ENCODE measurements at regions not wholly inside any gene's neighbourhood (a gene's known extent, or its start where the extent isn't known, plus 50 kb on each side); places are given as distances from the start of the nearest gene placed in this dataset.

DNA sequence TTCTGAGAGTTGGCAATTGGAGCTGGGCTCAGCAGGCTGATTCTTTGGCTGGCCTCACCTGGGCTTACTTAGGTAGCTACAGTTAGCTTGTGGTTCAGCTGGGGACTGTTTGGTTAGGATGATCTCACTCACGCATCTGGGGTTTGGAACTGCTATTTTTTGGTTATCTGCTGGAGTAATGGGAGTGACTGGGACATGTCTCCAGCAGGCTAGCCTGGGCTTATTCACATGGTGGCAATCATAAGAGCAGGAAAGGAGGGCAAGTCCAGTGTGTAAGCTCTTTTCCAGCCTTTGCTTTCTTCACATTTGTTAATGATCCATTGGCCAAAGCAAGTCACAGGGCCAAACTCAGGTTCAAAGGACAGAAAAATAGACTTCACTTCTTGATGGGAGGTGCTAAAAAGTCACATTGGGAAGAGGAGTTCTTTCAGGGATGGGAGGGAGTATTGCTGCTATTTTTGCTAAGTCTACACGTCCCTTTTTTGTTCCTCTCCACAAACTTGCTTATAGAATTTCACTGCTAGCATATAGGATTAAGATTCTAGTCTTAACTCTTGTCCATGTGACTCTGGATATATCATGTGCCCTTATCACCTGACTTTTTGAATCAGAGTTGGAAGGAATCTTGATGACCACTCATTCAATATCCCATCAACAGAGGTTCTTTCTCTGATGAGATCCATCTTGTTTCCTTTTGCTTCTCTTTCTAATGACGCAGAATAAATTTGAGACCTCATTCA, 174.0 kb downstream of the ZFP36L2 start:
- Histone ChIP-seq H3K27ac (peak overlapping the region in 1 of 4 donors; percentile 25), H3K4me3 (no peak overlapping the region), H3K36me3 (no peaks in the 10 kb centered on the region), H3K4me1 (peaks cover 0 to 14% (median 0%) of the 10 kb centered on the region in 4 donors), H3K9me3 (no peaks in the 10 kb centered on the region), H3K27me3 (no peaks in the 10 kb centered on the region)
- TF ChIP-seq POLR2A (IDR thresholded peaks at IDR 0.05): no peak
- TF ChIP-seq POLR2AphosphoS5 (IDR thresholded peaks at IDR 0.05): no peak
- no peak for TF ChIP-seq EP300 (IDR thresholded peaks at IDR 0.05; ENCODE audit: low read depth)
- no peak for TF ChIP-seq CTCF (IDR thresholded peaks at IDR 0.05)
- WGBS, 2 donors (ENCODE audit: low coverage in 1 of 2): 84 to 87% methylated on average over 2 to 3 of the region's 3 CpGs
- intact Hi-C loops (cut with DNase I; ENCODE audit: low total_unique reads): no loop called here
- DNase-seq: no peak
- in situ Hi-C loops (cut with MboI; ENCODE audit: low pct_ligation_motif_present in 1 of 4, low pct_unique_long_range_greater_than_20kb in 1 of 4, low sequenced_read_pairs in 3 of 4): no loop called here

DNA sequence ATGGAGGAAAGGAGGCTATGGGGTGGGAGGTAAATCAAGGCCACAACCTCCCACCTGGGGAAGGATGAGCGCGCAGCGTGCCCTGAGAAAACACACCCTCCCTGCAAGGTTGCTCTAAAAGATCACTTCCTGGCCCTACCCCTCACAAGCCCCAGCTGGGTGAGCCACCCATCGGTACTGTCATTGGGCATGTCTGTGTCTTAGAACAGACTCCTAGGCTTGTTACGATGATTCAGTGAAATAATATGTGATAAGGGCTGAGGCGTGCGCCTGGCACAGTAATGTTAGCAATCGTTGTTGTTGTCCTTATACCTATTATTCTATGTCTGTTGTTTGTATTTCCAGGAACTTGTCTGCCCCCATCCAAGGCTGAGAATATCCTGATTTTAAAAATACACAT, 175.1 kb downstream of the ZFP36L2 start:
- H3K27me3 ChIP-seq: no peaks in the 10 kb centered on the region
- in situ Hi-C loops (cut with MboI; ENCODE audit: low pct_ligation_motif_present in 1 of 4, low pct_unique_long_range_greater_than_20kb in 1 of 4, low sequenced_read_pairs in 3 of 4): no loop called here
- TF ChIP-seq POLR2A (IDR thresholded peaks at IDR 0.05) (no peak), EP300 (IDR thresholded peaks at IDR 0.05; ENCODE audit: low read depth) (no peak), POLR2AphosphoS5 (IDR thresholded peaks at IDR 0.05) (peak in 1 of 3 donors; percentile 5), CTCF (IDR thresholded peaks at IDR 0.05) (no peak)
- H3K36me3 ChIP-seq: no peaks in the 10 kb centered on the region
- intact Hi-C loops (cut with DNase I; ENCODE audit: low total_unique reads): no loop called here
- 80% methylated on average over 8 of the region's 8 CpGs; no CpG with 5 or more reads in 1 of the 2 donors for WGBS, 2 donors (ENCODE audit: low coverage in 1 of 2)
- H3K9me3 ChIP-seq: no peaks in the 10 kb centered on the region
- DNase-seq: peak; percentile 48
- H3K4me3 ChIP-seq: no peak overlapping the region
- peaks cover 0 to 19% (median 1%) of the 10 kb centered on the region in 4 donors for H3K4me1 ChIP-seq
- H3K27ac ChIP-seq: peak overlapping the region in 1 of 4 donors; percentile 37

GRCh38 chr2:43050866-43051265, 175.5 kb downstream of the ZFP36L2 start:
- DNase-seq: no peak
- in situ Hi-C loops (cut with MboI; ENCODE audit: low pct_ligation_motif_present in 1 of 4, low pct_unique_long_range_greater_than_20kb in 1 of 4, low sequenced_read_pairs in 3 of 4): no loop called here
- 40 to 70% methylated on average over 2 to 5 of the region's 5 CpGs for WGBS, 2 donors (ENCODE audit: low coverage in 1 of 2)
- H3K27me3 ChIP-seq: no peaks in the 10 kb centered on the region
- no peak overlapping the region for H3K4me3 ChIP-seq
- intact Hi-C loops (cut with DNase I; ENCODE audit: low total_unique reads): no loop called here
- peaks cover 0 to 19% (median 4%) of the 10 kb centered on the region in 4 donors for H3K4me1 ChIP-seq
- H3K27ac ChIP-seq: peak overlapping the region in 1 of 4 donors; percentile 37
- no peaks in the 10 kb centered on the region for H3K9me3 ChIP-seq
- H3K36me3 ChIP-seq: no peaks in the 10 kb centered on the region
- TF ChIP-seq POLR2A (IDR thresholded peaks at IDR 0.05) (no peak), EP300 (IDR thresholded peaks at IDR 0.05; ENCODE audit: low read depth) (no peak), CTCF (IDR thresholded peaks at IDR 0.05) (no peak), POLR2AphosphoS5 (IDR thresholded peaks at IDR 0.05) (no peak)

DNA sequence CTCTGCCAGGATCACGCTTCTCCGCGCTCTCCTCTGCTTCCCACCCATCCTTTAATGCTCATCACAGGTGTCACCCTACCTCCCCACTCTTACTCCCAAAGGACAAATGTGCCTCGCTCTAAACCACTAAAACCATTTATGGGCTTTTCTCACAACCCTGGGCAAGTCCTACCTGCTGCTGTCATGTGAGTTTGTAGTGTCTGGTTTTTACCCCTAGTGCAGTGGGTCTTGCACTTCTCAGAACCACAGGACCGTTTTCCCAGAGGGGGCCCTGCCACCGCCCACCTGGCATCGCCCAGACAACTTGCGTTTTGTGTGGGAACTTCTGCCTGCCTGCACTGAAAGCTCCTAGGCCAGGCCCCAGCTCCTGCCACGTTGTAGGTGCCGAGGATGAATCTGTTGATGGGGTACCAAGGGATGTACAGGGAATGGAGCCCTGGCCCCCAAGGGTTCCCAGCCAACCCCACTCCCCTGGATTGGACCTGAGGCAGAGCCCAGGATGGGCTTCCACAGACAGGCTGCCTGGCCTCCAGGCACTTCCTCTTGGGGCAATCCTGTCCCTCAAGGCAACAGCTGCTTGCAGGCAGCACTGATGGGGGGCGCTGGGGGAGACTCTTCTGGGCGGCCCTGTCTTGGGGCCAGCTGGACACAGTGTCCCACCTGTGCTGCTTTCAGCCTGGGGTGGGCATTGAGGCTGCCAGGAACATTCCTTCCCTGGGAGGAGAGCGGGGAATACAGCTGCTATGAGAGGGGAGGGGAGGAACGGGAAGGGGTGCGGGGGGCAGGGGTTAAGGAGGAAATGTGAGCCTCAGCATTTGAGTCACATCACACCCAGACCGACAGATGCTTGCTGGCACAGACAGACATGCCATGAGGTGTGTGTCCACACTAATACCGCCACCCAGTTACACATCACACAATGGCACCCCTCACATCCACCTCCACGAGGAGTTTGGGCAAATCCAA, 176.3 kb downstream of the ZFP36L2 start:
- in situ Hi-C loops (cut with MboI; ENCODE audit: low pct_ligation_motif_present in 1 of 4, low pct_unique_long_range_greater_than_20kb in 1 of 4, low sequenced_read_pairs in 3 of 4): no loop called here
- Histone ChIP-seq H3K4me3 (no peak overlapping the region), H3K4me1 (peaks cover 0 to 19% (median 4%) of the 10 kb centered on the region in 4 donors), H3K27me3 (no peaks in the 10 kb centered on the region), H3K27ac (no peak overlapping the region), H3K36me3 (no peaks in the 10 kb centered on the region), H3K9me3 (no peaks in the 10 kb centered on the region)
- intact Hi-C loops (cut with DNase I; ENCODE audit: low total_unique reads): no loop called here
- DNase-seq: no peak
- 84 to 100% methylated on average over 1 to 17 of the region's 18 CpGs for WGBS, 2 donors (ENCODE audit: low coverage in 1 of 2)
- TF ChIP-seq EP300 (IDR thresholded peaks at IDR 0.05; ENCODE audit: low read depth): no peak

Measured in transverse colon (tissue), 4 donors.